Endodermal cell (in vitro differentiated cells): ENCODE measurements at regions not wholly inside any gene's neighbourhood (a gene's known extent, or its start where the extent isn't known, plus 50 kb on each side); places are given as distances from the start of the nearest gene placed in this dataset.

Source experiments
- DNase-seq: peaks from one replicate; pipeline ENCODE4 v3.0.0-alpha.2; 2017
- H3K27ac ChIP-seq: 2 replicates; pipeline ENCODE4 v1.5.1; 2013; ENCODE audit warnings: mild to moderate bottlenecking, low read depth, low read length, moderate library complexity
- H3K27me3 ChIP-seq: 2 replicates; pipeline ENCODE4 v1.6.1; 2013; ENCODE audit warnings: mild to moderate bottlenecking, low read length, moderate library complexity; ENCODE audit not compliant: insufficient read depth, control insufficient read depth, poor library complexity, severe bottlenecking
- H3K36me3 ChIP-seq: 2 replicates; pipeline ENCODE4 v1.7.0; 2013; ENCODE audit warnings: mild to moderate bottlenecking, low read length, moderate library complexity; ENCODE audit not compliant: control insufficient read depth, insufficient read depth
- H3K4me1 ChIP-seq: one replicate; pipeline ENCODE4 v1.7.0; 2013; ENCODE audit warnings: low read length; ENCODE audit not compliant: control insufficient read depth, insufficient read depth
- H3K4me3 ChIP-seq: 2 replicates; pipeline ENCODE4 v1.5.1; 2013; ENCODE audit warnings: mild to moderate bottlenecking, low read length, moderate library complexity
- H3K9ac ChIP-seq: 2 replicates; pipeline ENCODE4 v1.6.1; 2013; ENCODE audit warnings: mild to moderate bottlenecking, low read length, moderate library complexity; ENCODE audit not compliant: poor library complexity, severe bottlenecking; ENCODE audit errors: extremely low read depth
- H3K9me3 ChIP-seq: 2 replicates; pipeline ENCODE4 v1.6.1; 2013; ENCODE audit warnings: mild to moderate bottlenecking, low read length, moderate library complexity; ENCODE audit not compliant: control insufficient read depth
- H3K27ac Mint-ChIP-seq: 2 replicates; pipeline ENCODE4 v1.8.0; 2020; ENCODE audit warnings: mixed read lengths
- H3K27me3 Mint-ChIP-seq: 2 replicates; pipeline ENCODE4 v1.8.0; 2021; ENCODE audit warnings: mild to moderate bottlenecking, mixed read lengths; ENCODE audit not compliant: insufficient read depth
- H3K36me3 Mint-ChIP-seq: 2 replicates; pipeline ENCODE4 v1.8.0; 2020; ENCODE audit warnings: low read depth, mixed read lengths
- H3K4me1 Mint-ChIP-seq: 2 replicates; pipeline ENCODE4 v1.8.0; 2020; ENCODE audit warnings: mixed read lengths
- H3K4me3 Mint-ChIP-seq: 2 replicates; pipeline ENCODE4 v1.8.0; 2020; ENCODE audit warnings: mild to moderate bottlenecking, moderate library complexity, mixed read lengths
- H3K9me3 Mint-ChIP-seq: 2 replicates; pipeline ENCODE4 v1.8.0; 2020; ENCODE audit warnings: mild to moderate bottlenecking, mixed read lengths
- WGBS, 2 experiments: methylation state at CpG; one replicate each; pipeline versions ENCODE4 v1.1.5 to v1.1.7; 2013; ENCODE audit warnings: missing lambda C conversion rate in 2 of 2, mixed read lengths in 1 of 2; ENCODE audit not compliant: insufficient coverage in 1 of 2, insufficient read length in 1 of 2; 5-methylcytosine and 5-hydroxymethylcytosine counted together
- TF ChIP-seq, protein P1 (sequence below): fragments of 200-600 bp; sonication (generic); conservative IDR thresholded peaks from 2 replicates; pipeline ENCODE4 v1.5.0; 2021; ENCODE audit warnings: antibody characterized with exemption, mild to moderate bottlenecking

DNA sequence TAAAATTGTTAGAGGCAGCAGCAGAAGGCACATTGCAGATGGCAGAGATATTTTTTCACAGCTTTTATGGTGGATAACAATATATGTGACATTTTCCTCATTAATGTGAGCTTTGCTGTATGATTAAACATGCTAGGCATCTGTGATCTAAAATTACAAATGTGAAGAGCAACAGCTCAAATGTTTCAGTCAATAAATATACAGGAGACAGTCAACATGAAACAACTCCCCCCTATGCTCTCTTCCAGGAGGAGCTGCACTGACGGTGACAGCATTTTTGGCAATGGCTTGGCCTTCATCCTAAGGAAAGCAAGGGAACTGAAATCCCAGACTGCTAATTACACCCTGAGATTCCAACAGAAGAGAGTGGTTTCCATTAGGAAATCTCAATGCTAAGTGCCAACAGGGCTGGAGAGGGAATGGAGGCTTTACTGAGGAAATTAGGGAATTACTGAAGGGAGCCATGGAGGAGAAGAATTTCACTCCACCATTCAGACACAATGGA is 51.4 kb upstream of the GRB10 start:
- 90% methylated on average over 1 of the region's 1 CpG; no CpG with 5 or more reads in 1 of the 2 experiments for WGBS, 2 experiments
- DNase-seq = no peak
- Histone ChIP-seq H3K4me3 (no peak overlapping the region), H3K9ac (no peak overlapping the region), H3K27me3 (no peaks in the 10 kb centered on the region), H3K36me3 (no peaks in the 10 kb centered on the region), H3K9me3 (no peaks in the 10 kb centered on the region), H3K27ac (no peak overlapping the region), H3K4me1 (no peaks in the 10 kb centered on the region)
- Mint-ChIP-seq H3K9me3 (no peaks in the 10 kb centered on the region), H3K4me3 (no peak overlapping the region), H3K36me3 (no peaks in the 10 kb centered on the region), H3K27ac (no peak overlapping the region), H3K27me3 (peaks cover 10% of the 10 kb centered on the region), H3K4me1 (no peaks in the 10 kb centered on the region)
- TF ChIP-seq, protein P1, sequence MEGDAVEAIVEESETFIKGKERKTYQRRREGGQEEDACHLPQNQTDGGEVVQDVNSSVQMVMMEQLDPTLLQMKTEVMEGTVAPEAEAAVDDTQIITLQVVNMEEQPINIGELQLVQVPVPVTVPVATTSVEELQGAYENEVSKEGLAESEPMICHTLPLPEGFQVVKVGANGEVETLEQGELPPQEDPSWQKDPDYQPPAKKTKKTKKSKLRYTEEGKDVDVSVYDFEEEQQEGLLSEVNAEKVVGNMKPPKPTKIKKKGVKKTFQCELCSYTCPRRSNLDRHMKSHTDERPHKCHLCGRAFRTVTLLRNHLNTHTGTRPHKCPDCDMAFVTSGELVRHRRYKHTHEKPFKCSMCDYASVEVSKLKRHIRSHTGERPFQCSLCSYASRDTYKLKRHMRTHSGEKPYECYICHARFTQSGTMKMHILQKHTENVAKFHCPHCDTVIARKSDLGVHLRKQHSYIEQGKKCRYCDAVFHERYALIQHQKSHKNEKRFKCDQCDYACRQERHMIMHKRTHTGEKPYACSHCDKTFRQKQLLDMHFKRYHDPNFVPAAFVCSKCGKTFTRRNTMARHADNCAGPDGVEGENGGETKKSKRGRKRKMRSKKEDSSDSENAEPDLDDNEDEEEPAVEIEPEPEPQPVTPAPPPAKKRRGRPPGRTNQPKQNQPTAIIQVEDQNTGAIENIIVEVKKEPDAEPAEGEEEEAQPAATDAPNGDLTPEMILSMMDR = no peak

DNA sequence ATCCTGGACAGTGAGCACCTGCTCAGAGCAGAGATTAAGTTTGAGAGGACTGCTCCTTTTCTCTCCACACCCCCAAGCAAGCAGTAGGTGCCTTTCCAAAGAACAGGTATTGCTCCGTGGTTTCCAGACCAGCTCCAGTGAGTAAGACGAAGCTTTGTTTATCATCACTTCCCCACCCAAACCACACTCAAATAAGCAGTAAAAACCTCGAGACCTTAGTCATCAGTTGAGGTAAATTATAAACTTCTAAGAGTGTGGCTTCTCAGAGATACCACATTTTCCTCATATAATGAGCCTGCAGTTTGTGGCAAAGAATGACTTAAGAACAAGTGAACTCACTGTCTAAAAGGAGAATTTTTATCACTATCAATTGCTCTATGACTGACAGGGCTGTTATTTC is 50.0 kb upstream of the GRB10 start:
- no peak overlapping the region for H3K27ac Mint-ChIP-seq
- H3K9me3 Mint-ChIP-seq = no peaks in the 10 kb centered on the region
- no peaks in the 10 kb centered on the region for H3K27me3 ChIP-seq
- WGBS, 2 experiments = 99% methylated on average over 3 of the region's 3 CpGs; no CpG with 5 or more reads in 1 of the 2 experiments
- H3K27ac ChIP-seq = no peak overlapping the region
- H3K36me3 Mint-ChIP-seq = no peaks in the 10 kb centered on the region
- no peaks in the 10 kb centered on the region for H3K4me1 ChIP-seq
- H3K4me3 ChIP-seq = no peak overlapping the region
- DNase-seq = no peak
- no peak overlapping the region for H3K4me3 Mint-ChIP-seq
- peaks cover 10% of the 10 kb centered on the region for H3K27me3 Mint-ChIP-seq
- TF ChIP-seq, protein P1 = no peak
- H3K4me1 Mint-ChIP-seq = no peaks in the 10 kb centered on the region
- H3K36me3 ChIP-seq = no peaks in the 10 kb centered on the region
- H3K9me3 ChIP-seq = no peaks in the 10 kb centered on the region
- H3K9ac ChIP-seq = no peak overlapping the region
